ENCODE measurements at regions not wholly inside any gene's neighbourhood (a gene's known extent, or its start where the extent isn't known, plus 50 kb on each side); places are given as distances from the start of the nearest gene placed in this dataset.

DNA sequence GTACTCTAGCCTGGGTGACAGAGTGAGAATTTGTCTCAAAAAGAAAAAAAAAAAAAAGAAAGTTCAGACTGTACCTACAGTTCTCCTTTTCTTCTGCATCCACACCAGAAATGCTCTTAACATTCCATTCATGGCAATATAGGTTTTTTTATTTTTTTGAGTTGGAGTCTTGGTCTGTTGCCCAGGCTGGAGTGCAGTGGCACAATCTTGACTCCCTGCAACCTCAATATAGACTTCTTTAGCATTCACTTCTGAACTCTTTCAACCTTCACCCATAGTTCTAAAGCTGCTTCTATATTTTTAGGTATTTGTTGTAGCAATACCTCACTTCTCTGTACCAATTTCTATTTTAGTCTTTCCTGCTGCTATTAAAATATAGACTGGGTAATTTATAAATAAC is 1095.7 kb downstream of the FLRT2 start:
- DNase-seq (ENCODE audit: low spot score): no peak

DNA sequence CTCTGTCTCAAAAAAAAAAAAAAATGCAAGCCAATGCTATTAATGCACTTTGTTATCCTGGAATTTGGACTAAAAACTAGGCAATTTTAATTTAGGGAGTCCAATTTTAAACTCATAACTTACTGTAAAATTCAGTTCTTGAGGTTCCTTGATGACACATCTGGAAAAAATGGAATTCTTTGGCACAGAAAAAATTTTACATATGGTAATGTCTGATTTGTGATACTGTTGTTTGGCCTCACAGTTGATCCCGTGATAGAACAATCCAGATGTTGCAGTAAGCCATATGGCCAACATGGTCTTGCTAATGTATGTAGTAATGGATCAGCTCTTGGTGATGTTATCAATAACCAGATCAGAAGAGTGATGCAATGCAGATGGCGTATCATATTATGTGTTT is 1089.8 kb downstream of the FLRT2 start:
- no peak for DNase-seq (ENCODE audit: low spot score)

DNA sequence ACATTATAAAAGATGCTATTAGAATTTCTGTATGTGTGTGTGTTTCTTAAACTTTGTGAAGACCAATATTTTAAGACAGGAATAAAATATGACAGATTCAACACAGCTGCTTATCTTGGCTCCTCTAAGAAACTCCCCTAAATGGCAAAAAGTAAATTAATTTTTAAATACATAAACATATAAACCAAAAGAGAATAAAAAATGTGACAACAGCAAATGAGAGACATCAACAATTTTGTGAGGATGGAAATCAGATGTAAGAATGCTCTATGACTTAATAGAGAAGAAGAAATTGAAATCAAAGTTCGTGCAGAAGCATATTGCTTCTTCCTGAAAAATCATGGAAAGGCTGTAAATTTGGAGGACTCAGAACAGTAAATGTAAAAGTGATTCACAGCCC is 1083.8 kb downstream of the FLRT2 start:
- no peak for DNase-seq (ENCODE audit: low spot score)

DNA sequence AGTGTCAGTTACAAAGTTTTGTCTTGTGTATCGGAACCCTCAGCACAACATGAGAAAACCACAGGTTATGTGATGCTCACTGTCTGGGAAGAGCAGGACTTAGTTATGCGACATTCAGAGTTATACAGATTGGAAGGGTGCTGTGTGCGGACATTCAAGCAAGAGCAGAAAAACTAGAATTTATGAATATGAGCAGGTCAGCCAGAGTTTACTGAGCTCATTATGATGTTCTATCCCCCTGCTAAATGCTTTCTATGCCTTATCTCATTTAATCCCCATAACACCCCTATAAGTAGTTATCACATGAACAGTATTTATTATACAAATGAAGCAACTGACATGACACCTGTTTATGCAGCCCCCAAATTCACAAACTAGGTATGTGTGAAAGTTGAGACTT is 1083.2 kb downstream of the FLRT2 start:
- DNase-seq (ENCODE audit: low spot score): no peak

DNA sequence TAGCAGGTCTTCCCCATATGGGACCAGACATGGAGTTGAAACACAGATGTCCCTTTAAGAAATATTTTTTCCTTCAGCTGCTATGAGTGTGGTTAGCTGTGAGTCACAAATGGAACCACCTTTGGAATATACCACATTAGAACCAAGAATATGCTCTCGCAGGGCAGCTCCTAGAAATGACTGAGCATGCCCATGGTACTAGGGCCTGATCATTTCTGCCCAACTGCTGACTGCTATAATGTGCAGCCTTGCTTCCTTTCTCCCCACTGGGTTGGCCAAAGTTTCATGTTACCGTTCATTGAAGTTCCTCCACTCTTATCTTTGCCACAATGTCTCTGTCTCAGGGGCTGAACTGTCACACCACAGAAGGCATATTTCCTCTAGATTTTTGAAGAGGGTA is 1074.6 kb downstream of the FLRT2 start:
- DNase-seq (ENCODE audit: low spot score): no peak

DNA sequence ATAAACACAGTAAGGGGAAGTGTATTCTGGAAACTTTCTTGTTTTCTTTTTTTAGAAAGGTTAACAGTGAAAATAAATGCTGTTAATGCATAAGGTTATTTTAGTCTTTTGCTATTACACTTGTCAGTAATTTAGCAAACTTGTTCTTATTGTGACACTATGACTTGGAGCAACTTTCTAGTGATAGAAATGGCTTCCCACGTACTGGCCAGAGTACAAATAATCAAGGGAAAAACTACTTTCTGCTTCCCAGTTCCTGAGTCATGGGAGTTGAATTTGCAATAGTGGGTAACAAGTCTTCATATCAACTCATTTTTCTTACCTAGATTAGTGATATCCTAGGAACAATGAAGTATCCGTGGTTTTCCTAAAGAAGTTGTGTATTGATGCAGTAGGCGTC is 1072.3 kb downstream of the FLRT2 start:
- DNase-seq (ENCODE audit: low spot score): no peak

DNA sequence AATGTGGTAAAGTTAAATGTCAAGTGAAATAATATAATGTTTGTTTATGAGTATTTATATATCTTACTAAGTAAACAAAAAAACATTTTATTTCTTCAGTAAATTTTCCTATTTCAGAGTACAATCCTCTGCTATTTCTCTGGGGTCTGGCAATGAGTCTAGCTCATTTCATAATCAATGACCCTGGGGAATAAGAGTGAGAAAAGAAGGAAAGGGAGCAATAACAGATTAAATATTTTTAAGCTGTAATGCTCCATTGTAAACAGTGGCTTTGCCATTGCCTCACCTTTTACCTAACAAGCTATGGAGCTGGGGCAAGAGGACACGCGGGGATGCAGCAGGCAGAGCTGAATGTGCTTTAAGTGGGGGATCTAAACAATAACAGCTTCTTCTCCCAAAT is 1071.9 kb downstream of the FLRT2 start:
- no peak for DNase-seq (ENCODE audit: low spot score)

DNA sequence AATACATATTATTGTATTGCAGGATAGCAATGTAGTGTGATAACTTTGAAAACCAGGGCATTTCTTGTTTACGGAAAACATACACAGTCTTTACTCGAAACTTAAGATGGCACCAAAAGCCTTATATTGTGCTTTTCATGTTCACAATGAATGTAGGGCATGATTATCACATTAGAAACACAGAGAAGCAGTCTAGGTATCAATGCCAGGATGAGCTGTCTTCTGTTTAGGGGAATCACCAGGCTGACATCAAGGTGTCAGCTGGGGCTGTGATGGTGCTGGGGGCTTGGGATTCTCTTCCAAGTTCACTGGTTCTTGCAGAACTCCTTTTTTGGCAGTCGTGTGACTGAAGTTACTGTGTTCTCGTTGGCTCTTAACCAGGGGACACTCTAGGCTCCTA is 1067.3 kb downstream of the FLRT2 start:
- DNase-seq (ENCODE audit: low spot score): no peak

DNA sequence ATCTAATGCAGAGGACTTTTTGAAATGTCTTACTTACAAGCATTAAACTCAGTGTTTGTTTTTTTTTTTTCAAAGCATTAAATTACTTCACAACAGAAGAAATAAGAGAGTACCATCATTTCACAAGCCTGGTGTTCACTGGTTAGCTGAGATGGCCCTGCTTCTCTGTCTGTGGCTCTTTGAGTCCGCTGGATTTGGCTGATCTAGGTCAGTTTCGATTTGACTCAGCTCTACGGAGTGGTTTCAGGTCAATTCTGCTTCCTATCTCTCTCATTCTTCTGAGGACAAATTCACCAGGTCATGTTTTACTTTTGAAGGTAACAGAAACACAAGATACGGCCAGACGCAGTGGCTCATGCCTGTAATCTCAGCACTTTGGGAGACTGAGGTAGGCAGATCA is 1066.1 kb downstream of the FLRT2 start:
- no peak for DNase-seq (ENCODE audit: low spot score)

DNA sequence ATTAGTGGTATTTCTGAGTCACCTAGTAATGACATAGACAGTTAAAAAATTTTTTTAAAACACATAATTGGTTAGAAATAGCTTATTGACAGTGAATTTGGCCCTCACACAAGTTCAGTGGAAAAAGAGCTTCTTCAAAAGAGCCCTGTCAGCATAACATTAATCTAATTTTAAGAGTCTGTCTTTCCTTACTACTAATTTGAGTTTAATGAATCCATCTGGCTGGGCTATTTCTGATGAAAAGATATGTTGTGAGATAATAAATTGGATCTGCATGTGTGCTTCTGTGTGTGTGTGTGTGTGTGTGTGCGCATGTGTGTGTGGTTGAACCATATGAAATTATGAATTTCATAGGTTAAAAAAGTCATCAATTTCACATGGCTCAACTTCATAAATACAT is 1045.2 kb downstream of the FLRT2 start:
- DNase-seq (ENCODE audit: low spot score): no peak

DNA sequence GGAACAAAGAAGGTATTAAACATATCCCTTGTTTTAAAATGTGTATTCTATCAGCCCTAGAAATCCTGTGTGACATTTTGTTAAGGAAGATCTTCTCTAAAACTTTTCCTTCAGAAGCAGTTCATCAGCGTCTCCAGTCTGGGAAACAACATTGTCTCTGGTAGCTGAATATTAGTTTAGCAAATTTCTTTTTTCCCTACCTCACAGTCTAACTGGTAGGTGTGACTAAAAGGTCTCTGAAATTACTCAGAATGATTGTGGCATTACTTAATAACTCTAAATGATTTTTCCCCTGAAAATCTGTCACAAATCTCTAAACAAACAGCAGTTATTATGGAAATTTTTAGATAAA is 1044.8 kb downstream of the FLRT2 start:
- DNase-seq (ENCODE audit: low spot score): no peak

DNA sequence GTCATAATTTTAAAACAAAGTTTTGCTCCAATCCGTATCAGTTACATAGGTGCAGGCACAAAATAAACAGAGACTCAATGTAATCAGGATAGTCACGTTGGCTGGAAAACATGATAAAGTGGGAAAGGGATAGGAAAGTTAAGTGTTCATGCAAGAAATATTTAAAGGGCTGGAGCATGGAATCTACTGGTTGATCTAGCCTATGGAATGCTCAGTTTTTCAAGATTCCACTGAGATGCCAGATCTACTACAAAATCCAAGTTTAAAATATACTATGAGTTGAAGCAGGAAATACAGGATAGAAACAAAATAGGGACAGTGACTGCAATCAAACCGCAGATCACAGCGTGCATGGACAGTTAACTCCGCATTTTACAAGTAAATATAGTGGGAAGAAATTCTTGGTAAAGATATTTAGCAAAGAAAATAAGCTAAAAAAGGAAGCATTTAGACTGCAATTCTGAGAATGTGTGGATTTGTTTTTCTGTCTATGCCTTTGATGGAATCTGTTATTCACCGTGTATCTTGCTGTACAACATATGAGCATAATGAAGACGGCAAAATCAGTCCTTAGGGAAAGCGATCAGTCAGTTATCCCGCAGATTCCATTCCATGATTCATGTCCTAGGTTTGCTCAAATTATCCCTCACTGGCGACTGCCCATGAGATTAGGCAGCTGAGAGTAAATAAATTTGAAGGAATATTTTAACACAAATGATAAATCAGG is 1044.3 kb downstream of the FLRT2 start:
- no peak for DNase-seq (ENCODE audit: low spot score)

DNA sequence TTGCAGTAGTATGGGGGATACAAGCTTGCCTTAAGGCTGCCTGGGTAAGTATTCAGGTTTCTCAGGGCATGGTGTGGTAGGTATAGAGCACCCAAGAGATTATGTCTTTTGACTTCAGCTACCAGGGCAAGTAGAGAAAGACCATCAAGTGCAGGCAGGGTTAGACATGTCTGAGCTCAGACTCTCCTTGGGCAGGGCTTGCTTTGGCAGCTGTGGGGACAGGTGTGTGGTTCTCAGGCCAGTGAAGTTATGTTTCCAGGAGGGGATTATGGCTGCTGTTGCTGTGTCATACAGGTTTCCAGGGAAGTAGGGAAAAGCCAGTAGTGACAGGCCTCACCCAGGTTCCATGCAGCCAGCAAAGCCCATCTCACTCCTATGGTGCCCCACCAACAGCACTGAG is 1040.4 kb downstream of the FLRT2 start:
- DNase-seq (ENCODE audit: low spot score): no peak

DNA sequence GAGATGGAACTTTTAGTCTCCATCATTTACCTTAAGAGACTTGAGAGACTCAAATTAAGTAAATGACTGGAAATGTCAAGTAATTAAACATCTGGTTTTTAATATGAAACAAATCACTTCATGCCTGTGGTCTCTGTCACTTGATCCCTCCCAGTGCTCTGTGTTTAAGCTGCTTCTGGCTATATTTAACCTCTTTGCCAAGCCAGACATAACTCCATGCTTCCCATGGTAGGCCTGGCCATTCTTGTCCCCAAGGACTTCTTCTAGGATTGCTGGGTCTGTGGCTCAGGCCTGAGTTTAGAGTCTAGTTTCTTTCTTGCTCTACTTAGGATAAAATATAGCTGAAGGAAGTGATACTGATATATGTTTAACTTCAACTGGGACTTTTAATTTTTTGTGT is 1013.6 kb downstream of the FLRT2 start:
- DNase-seq (ENCODE audit: low spot score): no peak

DNA sequence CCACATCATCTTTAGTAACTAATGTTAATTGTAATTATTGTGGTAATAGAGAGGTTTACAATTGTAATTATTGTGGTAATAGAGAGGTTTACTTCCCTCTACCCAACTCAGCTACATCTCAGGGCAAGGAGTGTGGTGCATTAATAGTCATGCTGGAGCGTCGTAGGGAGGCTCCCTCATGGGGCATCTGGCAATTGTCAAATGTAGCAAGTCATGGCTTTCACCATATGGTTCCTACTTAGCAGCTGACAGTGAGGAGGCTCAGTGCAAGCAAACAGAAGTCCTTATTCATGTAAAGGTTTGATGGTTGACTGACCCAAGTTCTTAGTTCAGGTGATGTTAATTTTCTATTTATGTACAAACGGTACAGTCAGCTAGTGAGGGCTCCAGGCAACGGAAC is 1012.0 kb downstream of the FLRT2 start:
- no peak for DNase-seq (ENCODE audit: low spot score)

DNA sequence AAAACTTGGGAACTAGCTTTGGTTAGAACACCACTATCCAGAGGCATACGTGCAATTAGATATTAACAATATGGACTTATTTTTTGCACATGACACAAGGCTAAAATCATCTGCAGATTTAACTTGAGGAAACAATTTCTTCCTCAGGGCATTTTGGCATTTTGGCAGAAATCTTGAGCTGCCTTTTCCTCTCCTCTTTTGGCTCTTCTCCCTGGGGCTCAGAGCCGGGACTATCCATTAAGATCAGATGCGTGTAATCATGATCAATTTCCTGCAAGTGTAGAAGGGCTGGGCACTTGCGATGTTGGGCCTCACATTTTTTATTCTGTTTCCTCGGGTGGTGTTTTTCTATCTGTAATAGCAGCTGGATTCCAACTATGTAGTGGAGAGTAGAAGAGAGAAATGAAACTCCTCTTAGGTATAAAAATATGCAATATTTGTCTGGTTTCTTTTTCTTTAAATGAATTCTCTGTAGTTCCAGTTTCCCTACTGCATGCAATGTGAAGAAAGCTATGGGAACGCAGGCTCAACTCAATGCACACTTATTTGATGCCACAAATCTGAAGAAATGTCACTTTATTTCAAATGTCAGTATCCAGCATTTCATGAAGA is 1010.8 kb downstream of the FLRT2 start:
- no peak for DNase-seq (ENCODE audit: low spot score)

DNA sequence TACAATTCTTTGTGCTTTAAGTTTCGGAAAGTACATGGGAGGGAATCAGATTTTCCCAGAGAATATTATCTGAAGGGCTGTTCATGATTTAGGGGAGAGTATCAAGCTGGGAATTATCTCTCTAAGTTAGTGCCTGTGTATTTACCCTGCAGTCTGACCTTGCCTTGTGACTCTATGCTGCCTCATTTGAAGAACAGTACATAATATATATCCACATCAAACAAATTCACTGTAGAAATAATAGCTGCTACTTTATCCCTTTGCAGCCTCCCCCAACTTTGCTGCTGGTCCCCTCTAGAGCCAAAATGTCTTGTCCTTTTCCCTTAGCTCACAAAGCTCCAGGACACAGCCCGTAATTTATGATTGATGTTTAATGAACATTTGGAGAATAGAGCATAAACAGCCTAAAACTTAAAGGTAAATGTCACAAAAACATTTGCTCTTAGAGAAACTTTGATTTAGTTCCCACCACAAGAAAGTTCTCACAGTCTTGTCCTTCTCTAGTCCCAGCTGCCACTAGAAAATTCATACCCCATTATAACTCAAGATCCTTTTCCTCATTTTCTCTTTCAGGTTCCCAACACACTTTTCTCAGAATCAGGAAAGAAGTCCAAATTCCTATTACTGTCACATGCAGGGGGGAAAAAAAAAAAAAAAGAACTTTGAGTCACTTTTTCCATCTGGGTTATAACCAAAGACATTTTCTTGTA is 1009.6 kb downstream of the FLRT2 start:
- no peak for DNase-seq (ENCODE audit: low spot score)

DNA sequence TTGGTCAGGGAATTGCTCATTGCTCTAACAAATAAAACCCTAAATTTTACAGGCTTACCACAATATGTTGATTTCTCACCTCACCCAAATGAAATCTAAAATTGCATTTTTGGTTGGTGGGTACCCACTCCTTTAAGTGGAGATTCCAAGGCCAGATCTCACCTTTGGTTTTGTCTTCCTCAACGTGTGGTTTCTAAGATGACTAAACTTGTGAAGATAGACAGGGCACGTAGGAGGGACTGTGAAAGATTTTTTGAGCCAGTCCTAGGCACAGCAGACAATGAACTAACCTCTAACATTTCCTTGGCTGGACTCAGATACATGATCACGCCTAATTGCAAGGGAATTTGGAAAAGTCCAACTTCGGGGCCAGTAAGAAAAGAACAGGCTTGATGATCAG is 1003.9 kb downstream of the FLRT2 start:
- DNase-seq (ENCODE audit: low spot score): no peak

DNA sequence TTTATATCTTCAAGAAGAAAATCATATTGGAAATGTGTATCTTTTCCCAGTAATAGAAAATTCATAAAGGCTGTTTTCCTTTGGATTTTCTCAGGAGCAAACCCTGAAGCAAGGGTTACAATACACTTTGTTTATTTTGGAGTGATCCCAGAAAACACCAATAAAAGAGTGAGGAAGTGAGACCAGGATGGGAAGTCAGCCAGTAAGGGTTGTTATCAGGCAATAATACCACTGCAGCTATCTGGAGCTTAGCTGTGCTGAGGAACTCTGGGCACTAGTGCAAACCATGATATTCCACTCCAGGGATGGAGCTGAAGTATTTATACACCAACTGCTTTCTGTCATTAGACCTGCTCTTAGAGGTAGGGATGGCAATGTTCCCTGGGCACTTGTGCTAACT is 1002.3 kb downstream of the FLRT2 start:
- DNase-seq (ENCODE audit: low spot score): no peak

DNA sequence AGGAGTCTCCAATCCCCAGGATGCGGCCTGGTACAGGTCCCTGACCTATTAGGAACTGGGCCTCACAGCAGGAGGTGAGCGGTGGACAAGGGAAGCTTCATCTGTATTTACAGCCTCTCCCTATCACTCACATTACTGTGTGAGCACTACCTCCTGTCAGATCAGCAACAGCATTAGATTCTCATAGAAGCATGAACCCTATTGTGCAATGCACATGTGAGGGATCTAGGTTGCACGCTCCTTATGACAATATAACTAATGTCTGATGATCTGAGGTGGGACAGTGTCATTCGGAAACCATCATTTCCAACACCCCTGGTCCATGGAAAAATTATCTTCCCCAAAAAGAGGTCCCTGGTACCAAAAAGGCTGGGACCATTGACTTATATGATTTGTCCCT is 1000.5 kb downstream of the FLRT2 start:
- no peak for DNase-seq (ENCODE audit: low spot score)

DNA sequence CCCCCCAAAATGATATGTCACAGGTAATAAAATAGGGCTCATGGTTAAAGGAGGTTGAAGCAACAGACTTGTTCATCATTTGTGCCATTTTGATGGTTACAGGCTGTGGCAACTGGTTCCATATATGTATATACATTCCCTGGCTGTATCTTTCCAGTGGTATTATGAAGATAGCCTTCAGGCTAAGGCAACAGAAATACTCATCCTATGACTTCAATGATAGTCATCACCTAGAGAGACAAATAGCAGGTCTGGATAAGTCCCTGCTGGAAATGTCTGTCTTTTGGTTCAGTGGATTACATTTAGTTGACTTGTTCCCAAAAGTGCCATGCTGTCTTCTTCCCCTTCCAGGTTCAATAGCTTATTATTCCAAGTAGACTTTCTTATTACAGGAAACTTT is 997.4 kb downstream of the FLRT2 start:
- DNase-seq (ENCODE audit: low spot score): no peak

DNA sequence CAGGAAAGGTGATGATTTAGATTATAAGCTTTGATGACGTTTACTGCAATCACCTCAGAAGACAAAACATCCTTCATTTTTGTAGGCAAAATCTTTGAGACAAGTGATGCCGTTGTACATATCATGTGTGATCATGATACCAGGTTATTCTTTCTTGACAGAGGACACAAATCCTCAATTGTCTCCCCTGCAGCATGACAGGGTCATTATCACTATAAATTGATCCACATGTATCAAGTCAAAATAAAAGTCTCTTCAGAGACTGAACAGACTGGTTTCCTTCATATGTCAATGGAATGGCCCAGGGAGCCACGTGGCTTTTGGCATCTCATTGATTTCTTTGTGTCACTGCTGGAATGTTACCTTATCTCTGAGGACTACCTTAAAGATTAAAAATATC is 995.7 kb downstream of the FLRT2 start:
- DNase-seq (ENCODE audit: low spot score): no peak

DNA sequence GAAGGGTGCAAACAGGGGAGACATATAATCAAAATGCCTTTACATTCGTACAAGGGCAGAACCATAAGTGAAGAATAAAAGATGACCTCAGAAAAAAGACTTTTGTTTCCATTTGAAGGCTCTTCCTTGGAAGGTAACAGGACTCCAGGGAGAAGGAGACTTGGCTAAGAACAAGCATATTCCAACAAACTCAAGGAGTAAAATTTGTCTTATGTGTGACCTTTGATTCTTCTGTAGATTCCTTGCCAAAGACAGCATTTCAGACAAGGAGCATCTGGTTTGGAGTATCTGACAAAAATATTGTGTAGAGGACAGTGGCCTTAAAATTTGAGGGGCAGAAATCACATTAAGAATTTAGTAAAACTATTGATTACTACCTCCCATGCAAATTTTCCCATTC is 991.9 kb downstream of the FLRT2 start:
- DNase-seq (ENCODE audit: low spot score): no peak
